Activated naive CD4-positive, alpha-beta T cell treated with anti-CD3 and anti-CD28 coated beads, Interleukin-2, amount 50 U/mL, for 24 hours (primary cell): ENCODE measurements at regions not wholly inside any gene's neighbourhood (a gene's known extent, or its start where the extent isn't known, plus 50 kb on each side); places are given as distances from the start of the nearest gene placed in this dataset.

ENCODE experiments used
- H3K27ac Mint-ChIP-seq: one replicate; pipeline ENCODE4 v1.8.0; 2021; ENCODE audit warnings: mild to moderate bottlenecking, mixed read lengths
- H3K27me3 Mint-ChIP-seq: one replicate; pipeline ENCODE4 v1.8.0; 2021; ENCODE audit warnings: mixed read lengths
- H3K36me3 Mint-ChIP-seq: one replicate; pipeline ENCODE4 v1.8.0; 2021; ENCODE audit warnings: mixed read lengths
- H3K4me1 Mint-ChIP-seq: one replicate; pipeline ENCODE4 v1.8.0; 2021; ENCODE audit warnings: mixed read lengths
- H3K4me3 Mint-ChIP-seq: one replicate; pipeline ENCODE4 v1.8.0; 2021; ENCODE audit warnings: mild to moderate bottlenecking, mixed read lengths
- H3K9me3 Mint-ChIP-seq: one replicate; pipeline ENCODE4 v1.8.0; 2021; ENCODE audit warnings: mixed read lengths

DNA sequence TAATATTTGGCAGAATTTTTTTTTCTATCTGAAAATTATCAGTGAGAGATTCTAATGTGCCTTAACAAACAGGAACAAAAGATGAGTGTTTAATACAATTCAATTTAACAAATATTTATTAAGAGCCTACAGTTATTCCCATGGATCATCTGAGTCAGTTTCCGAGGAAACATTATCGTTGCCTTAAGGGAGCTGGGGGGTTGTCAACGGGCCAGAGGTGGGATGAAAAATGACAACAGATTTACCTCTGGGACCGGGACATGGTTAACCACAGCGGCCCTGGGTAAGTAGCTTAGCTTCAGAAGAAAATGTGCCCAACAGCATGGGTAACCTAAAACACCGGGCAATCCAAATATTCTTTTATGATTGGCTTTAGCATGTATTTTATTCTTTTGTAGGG, 113.6 kb downstream of the DAD1 start:
- no peaks in the 10 kb centered on the region for H3K36me3 Mint-ChIP-seq
- no peaks in the 10 kb centered on the region for H3K27me3 Mint-ChIP-seq
- no peak overlapping the region for H3K27ac Mint-ChIP-seq
- no peaks in the 10 kb centered on the region for H3K9me3 Mint-ChIP-seq
- H3K4me3 Mint-ChIP-seq, result peak overlapping the region; percentile 68
- peaks cover 5% of the 10 kb centered on the region for H3K4me1 Mint-ChIP-seq

DNA sequence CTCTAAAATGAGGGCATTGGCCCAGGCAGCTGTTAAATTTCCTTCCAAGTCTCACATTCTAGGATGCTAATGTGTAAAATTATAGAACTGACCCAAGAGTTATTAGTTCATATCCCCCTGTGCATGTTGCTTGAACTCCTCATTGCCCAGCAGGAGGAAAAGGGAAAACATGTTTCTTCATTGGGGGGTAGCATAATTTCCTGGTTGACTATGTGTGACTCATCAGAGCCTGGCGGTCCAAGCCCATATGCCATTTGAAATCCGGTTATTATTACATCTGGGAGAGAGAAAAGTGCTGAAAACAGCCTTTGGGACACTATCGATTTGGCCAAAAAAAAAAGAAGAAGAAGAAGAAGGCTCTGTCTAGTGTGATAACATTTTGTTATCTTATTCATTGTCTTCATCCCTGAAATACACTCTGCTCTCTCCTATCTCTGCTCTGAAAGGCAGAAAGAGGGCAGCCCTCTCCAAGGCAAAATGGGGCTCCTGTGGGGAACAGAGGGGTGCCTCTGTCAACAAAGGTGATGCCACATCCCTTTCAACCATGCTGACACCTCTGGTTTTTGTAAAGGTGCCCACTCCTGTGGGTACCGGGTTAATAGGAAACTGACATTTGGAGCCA, 114.2 kb downstream of the DAD1 start:
- Mint-ChIP-seq H3K4me3 (peak overlapping the region; percentile 68), H3K36me3 (no peaks in the 10 kb centered on the region), H3K27ac (peak overlapping the region; percentile 80), H3K9me3 (no peaks in the 10 kb centered on the region), H3K27me3 (no peaks in the 10 kb centered on the region), H3K4me1 (peaks cover 5% of the 10 kb centered on the region)

DNA sequence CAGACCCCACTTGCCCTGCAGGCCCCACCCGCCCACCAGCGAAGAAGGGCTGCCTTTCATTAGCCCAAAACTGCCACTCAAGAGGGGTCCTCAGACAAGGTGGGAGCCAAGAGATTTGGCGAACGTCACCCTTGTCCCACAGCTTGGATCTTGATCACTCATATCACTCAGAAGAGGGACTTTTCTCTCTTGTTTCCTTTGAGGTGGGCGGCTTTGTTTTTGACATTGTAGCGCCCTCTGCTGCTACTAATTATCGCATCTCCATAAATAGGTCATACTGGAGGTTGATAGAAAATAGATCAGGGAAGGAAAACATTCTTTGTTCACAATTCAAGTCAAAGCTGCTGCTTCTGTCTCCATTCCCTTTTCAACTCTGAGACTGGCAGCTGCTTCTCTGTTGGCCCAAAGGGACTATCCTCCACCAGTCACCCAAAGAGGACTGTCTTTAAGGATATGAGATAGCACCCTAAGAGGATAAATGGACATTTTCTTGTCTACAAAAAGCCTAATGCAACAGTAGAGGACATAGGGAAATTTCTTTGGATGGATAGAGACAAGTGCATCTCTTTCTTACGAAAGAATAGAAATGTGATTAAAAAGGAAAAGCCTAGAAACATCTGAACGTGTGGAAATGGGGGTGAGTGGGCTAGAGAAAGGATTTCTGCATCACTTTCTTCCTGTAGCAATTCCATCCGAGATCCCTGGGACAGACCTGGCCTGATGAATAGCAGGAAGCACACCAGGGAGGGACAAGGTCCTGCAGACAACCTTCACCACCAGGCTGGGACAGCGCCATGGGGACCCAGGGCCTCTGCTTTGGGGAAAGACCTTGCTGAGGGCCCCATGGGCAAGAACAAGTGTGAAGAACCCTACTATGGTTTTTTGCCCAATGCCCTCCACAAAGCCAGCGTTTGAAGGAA, 115.8 kb downstream of the DAD1 start:
- no peaks in the 10 kb centered on the region for H3K36me3 Mint-ChIP-seq
- no peaks in the 10 kb centered on the region for H3K9me3 Mint-ChIP-seq
- H3K27me3 Mint-ChIP-seq, result no peaks in the 10 kb centered on the region
- no peak overlapping the region for H3K27ac Mint-ChIP-seq
- no peak overlapping the region for H3K4me3 Mint-ChIP-seq
- peaks cover 5% of the 10 kb centered on the region for H3K4me1 Mint-ChIP-seq

DNA sequence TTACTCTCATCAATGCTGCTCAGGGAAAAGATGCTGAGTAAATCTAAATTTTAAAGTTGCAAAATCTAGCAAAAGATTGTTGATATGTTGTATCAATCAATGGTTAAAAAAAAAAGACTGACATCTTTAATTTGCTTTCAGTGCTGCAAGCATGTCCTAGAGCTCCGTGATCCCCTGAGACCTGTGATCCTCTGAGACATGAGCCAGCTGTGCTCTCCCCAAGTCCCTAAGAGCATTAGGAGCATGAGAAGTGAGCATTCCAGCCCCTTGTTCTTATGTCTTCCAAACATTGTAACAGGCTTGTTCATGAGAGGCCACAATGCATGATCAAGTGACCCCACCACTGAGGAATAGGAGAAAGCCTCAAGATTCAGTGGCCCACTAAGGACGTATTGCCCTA, 116.6 kb downstream of the DAD1 start:
- Mint-ChIP-seq H3K27ac (no peak overlapping the region), H3K4me3 (no peak overlapping the region), H3K4me1 (peaks cover 5% of the 10 kb centered on the region), H3K36me3 (no peaks in the 10 kb centered on the region), H3K9me3 (no peaks in the 10 kb centered on the region), H3K27me3 (no peaks in the 10 kb centered on the region)

DNA sequence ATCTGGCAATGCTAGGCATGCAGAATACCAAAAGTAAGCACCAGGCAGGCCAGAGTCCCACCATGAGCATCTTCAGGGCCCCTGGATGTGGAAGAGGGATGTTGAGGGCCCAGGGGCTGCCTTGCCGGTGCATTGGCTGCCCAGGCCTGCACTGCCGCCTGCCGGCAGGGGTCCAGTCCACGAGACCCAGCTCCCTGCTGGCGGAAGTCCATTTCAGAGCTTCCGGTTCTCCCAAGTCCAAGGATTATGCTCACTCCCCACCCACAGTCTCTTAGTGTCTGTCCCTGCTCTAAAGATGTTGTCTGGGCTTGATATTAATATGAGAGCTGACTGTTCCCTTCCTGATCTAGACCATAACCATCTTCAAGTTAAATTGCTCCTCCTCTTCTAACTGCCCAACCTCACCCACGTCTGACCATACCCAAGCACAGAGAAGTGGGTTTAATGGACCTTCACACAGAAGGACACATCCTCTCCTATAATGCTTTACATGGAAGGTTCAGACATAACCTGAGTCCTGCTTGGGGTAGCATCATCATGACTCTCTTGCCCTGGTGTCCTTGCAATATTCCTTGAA, 117.4 kb downstream of the DAD1 start:
- Mint-ChIP-seq H3K9me3 (no peaks in the 10 kb centered on the region), H3K27ac (no peak overlapping the region), H3K36me3 (no peaks in the 10 kb centered on the region), H3K4me1 (peaks cover 5% of the 10 kb centered on the region), H3K27me3 (no peaks in the 10 kb centered on the region), H3K4me3 (no peak overlapping the region)

DNA sequence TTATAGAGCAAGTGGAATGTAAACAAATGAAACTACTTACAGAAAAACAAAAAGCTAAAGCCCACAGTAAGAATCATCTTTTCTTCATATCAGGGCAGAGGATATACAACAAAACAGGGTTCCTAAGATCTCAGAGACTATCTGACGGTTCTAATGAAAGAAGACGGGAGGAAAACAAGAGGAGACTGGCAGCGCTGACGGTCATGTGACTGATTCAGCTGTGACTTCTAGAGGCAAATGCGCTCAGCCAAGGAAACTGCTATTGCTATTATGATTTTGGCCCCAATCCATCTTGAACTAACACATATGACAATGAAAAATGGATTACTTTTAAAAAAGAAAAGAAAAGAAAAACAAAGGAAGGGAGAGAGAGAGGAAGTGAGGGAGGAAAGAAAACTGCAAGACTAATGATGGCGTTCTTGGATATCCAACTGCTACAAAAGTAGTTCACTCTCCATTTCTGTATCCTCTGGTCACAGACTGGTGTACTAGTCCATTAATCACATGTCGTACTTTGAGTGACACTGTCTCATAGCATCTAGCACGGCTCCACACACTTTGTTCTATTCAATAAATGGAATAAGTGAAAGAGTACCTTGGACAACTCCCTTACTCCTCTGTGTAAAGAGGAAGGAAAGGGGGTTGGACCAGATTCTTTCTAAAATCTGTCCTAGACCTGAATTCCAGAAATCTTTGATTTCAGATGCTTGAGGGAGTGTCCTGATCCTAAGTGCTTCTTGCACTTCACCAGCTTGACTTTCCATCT, 119.3 kb downstream of the DAD1 start:
- peaks cover 5% of the 10 kb centered on the region for H3K4me1 Mint-ChIP-seq
- H3K27me3 Mint-ChIP-seq, result no peaks in the 10 kb centered on the region
- no peaks in the 10 kb centered on the region for H3K36me3 Mint-ChIP-seq
- H3K27ac Mint-ChIP-seq, result no peak overlapping the region
- peak overlapping the region; percentile 15 for H3K4me3 Mint-ChIP-seq
- no peaks in the 10 kb centered on the region for H3K9me3 Mint-ChIP-seq

DNA sequence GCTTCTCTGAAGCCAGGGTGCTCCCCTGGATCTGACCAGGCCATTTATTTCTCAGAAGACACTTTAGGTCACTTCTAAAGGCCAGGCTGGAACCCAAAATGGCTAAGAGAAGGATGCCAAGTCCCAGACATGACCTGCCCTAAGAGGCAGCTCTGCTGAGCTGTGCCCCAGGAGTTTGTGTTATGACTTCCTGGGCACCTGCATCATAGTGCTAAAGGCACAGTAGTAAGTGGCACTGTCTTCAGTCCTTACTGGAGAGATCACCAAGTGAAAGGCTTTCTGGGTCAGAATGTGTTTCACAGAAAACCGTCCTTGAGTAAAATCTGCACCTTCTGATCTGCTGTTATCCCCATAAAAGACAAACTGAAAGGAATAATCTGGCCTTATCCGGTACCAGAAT, 120.2 kb downstream of the DAD1 start:
- H3K9me3 Mint-ChIP-seq, result no peaks in the 10 kb centered on the region
- no peak overlapping the region for H3K4me3 Mint-ChIP-seq
- H3K27ac Mint-ChIP-seq, result no peak overlapping the region
- no peaks in the 10 kb centered on the region for H3K27me3 Mint-ChIP-seq
- H3K4me1 Mint-ChIP-seq, result peaks cover 5% of the 10 kb centered on the region
- H3K36me3 Mint-ChIP-seq, result no peaks in the 10 kb centered on the region

DNA sequence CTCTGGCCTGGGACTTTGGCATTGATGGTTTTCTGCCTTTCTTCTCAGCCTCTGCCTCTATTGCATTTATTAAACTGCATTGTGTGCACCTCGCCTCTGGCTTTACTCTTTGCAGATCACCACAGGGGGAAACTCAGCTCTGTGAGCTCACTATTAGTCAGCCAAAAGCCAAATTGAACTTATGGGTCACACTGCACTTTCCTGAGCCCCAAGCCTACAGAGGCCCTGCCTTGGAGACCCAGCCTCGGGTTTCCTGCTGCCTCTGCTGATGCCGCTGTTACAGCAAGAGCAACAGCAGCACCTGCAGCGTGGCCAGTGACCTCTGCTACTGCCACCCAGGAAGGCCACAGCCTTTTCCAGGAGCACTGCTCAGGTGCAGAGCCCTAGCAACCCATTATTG, 122.5 kb downstream of the DAD1 start:
- Mint-ChIP-seq H3K36me3 (no peaks in the 10 kb centered on the region), H3K4me3 (no peak overlapping the region), H3K27ac (no peak overlapping the region), H3K9me3 (no peaks in the 10 kb centered on the region), H3K27me3 (no peaks in the 10 kb centered on the region), H3K4me1 (peaks cover 5% of the 10 kb centered on the region)

DNA sequence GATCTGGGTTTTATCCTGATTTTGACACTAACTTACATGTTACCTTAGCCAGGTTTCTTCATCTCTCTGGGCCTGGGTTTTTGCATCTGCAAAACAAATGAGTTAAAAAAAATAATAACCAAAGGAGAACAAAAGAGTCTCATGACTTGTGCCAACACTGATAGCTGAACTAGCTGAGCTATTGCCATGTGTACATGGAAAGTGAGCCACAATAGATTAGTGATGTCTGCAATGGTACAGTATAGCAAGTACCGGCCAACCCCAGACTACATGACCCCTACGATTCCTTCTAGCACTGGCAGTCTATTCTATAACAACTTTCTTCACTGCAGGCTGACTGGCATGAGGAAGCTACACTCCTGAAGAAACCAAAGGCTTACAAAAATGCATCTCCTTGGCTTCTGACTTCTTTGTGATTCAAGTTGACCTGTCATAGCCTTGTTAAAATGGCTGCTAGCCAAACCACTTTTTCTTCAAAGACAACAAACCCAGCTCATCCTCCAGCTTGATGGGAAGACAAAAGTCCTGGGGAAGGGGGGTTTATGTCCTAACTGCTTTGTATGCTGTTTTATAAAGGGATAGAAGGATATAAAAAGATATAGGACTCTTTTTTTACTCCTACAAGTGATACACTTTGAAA, 123.7 kb downstream of the DAD1 start:
- H3K27ac Mint-ChIP-seq, result peak overlapping the region; percentile 46
- H3K4me1 Mint-ChIP-seq, result no peaks in the 10 kb centered on the region
- no peaks in the 10 kb centered on the region for H3K36me3 Mint-ChIP-seq
- H3K9me3 Mint-ChIP-seq, result no peaks in the 10 kb centered on the region
- no peaks in the 10 kb centered on the region for H3K27me3 Mint-ChIP-seq
- no peak overlapping the region for H3K4me3 Mint-ChIP-seq

DNA sequence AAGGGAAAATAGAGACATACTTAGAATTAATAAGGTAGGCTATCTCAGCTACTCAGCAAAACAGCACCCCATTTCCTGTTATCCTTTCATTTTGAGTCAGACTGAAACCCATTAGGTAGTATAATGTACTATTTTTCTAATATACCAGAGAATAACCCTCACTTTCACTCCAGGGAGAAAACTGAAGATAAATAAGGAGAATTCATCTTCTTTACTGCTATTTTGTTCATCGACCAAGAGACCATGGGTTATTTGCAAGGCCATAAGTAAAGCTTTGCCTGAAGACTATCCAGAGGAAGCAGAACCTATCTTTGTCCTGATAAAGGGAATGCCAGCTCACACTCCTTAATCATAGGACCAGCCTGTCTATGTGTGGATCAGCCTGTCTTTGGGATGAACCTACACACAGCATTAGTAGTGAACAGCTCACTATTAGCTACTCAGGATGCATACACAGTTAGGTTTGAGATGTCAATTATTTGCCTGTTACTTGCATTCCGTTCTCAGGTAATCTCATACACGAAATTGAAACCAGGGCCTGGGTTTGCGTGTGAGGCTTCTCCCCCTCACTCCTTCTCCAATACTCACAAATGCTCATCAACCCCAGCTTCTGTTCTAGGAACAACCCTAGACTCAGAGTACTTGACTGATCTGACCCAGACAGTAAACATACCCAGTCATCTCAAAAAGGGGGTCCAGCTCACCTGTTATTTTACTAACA, 124.4 kb downstream of the DAD1 start:
- Mint-ChIP-seq H3K4me1 (no peaks in the 10 kb centered on the region), H3K36me3 (no peaks in the 10 kb centered on the region), H3K4me3 (no peak overlapping the region), H3K9me3 (no peaks in the 10 kb centered on the region), H3K27me3 (no peaks in the 10 kb centered on the region), H3K27ac (peak overlapping the region; percentile 46)

DNA sequence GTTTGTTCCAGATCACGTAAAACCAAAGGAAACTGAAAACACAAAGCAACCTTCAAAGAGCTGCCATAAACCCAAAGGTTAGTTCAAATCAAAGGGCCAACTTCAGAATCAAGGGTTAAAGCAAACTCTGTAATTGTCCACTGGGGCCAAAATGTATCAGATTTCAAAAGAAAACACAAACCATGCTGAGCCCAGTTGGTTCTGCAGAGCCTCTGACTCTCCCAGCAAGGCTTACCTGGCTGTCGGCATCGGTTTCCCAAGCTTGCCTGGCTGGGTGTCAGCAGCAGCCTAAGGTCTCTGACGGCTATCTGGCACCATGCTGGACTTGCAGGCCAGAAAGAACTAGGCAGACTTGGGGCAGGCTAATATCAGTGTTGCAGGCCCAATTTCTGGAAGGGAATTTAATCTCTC, 125.3 kb downstream of the DAD1 start:
- Mint-ChIP-seq H3K27ac (no peak overlapping the region), H3K36me3 (no peaks in the 10 kb centered on the region), H3K4me1 (no peaks in the 10 kb centered on the region), H3K27me3 (no peaks in the 10 kb centered on the region), H3K4me3 (no peak overlapping the region), H3K9me3 (no peaks in the 10 kb centered on the region)

DNA sequence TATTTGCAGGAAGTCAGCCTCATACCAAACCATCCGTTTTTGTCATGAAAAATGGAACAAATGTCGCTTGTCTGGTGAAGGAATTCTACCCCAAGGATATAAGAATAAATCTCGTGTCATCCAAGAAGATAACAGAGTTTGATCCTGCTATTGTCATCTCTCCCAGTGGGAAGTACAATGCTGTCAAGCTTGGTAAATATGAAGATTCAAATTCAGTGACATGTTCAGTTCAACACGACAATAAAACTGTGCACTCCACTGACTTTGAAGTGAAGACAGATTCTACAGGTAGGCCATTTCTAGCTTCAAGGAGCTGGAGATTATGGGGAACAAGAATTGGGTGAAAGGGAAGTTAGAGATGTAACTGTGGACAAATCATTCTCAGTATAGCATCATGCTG, 126.1 kb downstream of the DAD1 start:
- no peaks in the 10 kb centered on the region for H3K36me3 Mint-ChIP-seq
- no peak overlapping the region for H3K27ac Mint-ChIP-seq
- H3K9me3 Mint-ChIP-seq, result no peaks in the 10 kb centered on the region
- H3K4me3 Mint-ChIP-seq, result no peak overlapping the region
- no peaks in the 10 kb centered on the region for H3K27me3 Mint-ChIP-seq
- no peaks in the 10 kb centered on the region for H3K4me1 Mint-ChIP-seq

DNA sequence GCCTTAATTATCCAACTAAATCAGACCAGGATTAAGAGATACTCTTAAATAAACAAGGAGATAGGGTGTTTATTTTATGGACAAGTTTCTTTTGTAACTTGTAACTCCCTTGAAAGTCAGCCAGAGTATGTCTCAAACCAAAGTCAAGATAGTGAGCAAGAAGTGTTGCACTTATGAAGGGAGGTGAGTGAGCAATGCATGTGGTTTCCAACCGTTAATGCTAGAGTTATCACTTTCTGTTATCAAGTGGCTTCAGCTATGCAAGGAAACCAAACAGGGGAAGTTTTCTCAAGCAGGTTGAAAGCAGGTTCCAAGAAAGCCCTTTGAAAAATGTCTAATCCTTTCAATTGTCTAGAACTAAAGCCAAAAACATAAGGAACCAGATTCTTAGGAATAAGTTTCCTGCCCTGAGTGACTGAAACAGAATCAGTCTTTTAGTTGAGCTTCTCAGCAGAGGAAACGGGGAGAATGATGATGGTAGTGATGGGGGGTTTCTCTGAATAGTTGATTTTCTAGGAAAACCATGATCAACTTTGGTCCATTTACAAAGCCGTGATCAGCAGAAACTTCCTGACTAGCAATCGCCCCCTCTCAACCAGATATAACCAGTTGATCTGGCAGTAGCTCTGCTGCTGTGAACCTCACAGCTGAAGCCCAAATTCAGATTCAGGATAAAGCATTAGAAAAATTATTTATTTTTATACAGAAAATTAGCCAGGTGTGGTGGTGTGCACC, 128.4 kb downstream of the DAD1 start:
- Mint-ChIP-seq H3K27me3 (no peaks in the 10 kb centered on the region), H3K4me3 (peak overlapping the region; percentile 54), H3K9me3 (no peaks in the 10 kb centered on the region), H3K36me3 (no peaks in the 10 kb centered on the region), H3K4me1 (no peaks in the 10 kb centered on the region), H3K27ac (no peak overlapping the region)

DNA sequence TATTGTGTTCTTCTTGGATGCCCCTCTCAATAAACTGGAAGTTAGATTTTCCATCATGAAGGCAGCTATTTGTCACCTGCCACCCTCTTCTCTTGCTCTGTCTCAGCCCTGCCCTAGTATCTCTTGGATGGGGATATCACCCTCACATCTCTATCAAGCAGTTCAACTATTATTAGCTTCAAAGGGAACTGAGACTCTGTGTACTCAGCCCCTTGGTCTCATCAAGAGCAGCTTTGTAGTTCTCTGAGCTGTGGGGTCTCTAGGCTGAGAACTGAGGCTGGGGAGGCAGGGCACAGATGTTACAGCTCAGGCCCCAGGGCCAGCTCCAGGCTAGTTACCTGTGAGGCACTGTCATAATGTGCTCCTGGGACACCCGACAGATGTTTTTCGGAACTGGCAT, 130.3 kb downstream of the DAD1 start:
- H3K4me1 Mint-ChIP-seq, result no peaks in the 10 kb centered on the region
- no peaks in the 10 kb centered on the region for H3K36me3 Mint-ChIP-seq
- no peaks in the 10 kb centered on the region for H3K27me3 Mint-ChIP-seq
- H3K27ac Mint-ChIP-seq, result no peak overlapping the region
- peak overlapping the region; percentile 36 for H3K4me3 Mint-ChIP-seq
- H3K9me3 Mint-ChIP-seq, result no peaks in the 10 kb centered on the region
